SKM-1 (cell line): ENCODE measurements at regions not wholly inside any gene's neighbourhood (a gene's known extent, or its start where the extent isn't known, plus 50 kb on each side); places are given as distances from the start of the nearest gene placed in this dataset.

Experiments
- DNase-seq: peaks from one replicate; lab custom pipeline; 2025; ENCODE audit not compliant: unreplicated experiment; lab: John Stamatoyannopoulos, UW

- DNase-seq: no peak
Observed at GRCh38 chr5:125160787-125161502, 414.5 kb upstream of the ZNF608 start.

- no peak for DNase-seq
Observed at GRCh38 chr5:125162714-125163113, 416.3 kb upstream of the ZNF608 start.

GRCh38 chr5:125169396-125169795 lies 423.0 kb upstream of the ZNF608 start:
- no peak for DNase-seq

GRCh38 chr5:125171641-125172040 lies 425.2 kb upstream of the ZNF608 start:
- DNase-seq: no peak

GRCh38 chr5:125175348-125176004 lies 429.0 kb upstream of the ZNF608 start:
- DNase-seq: no peak

GRCh38 chr5:125176005-125176390 lies 429.6 kb upstream of the ZNF608 start:
- no peak for DNase-seq

- DNase-seq: no peak
Observed at GRCh38 chr5:125177340-125177739, 430.9 kb upstream of the ZNF608 start.

GRCh38 chr5:125179612-125180011 lies 433.2 kb upstream of the ZNF608 start:
- no peak for DNase-seq

- DNase-seq: no peak
Observed at GRCh38 chr5:125180231-125180829, 433.9 kb upstream of the ZNF608 start.

GRCh38 chr5:125181159-125181558 lies 434.7 kb upstream of the ZNF608 start:
- no peak for DNase-seq

- no peak for DNase-seq
Observed at GRCh38 chr5:125181955-125182354, 435.5 kb upstream of the ZNF608 start.

GRCh38 chr5:125185740-125186139 lies 439.3 kb upstream of the ZNF608 start:
- no peak for DNase-seq

- no peak for DNase-seq
Observed at GRCh38 chr5:125186911-125187375, 440.5 kb upstream of the ZNF608 start.

- no peak for DNase-seq
Observed at GRCh38 chr5:125189531-125189941, 443.1 kb upstream of the ZNF608 start.

GRCh38 chr5:125190232-125191087 lies 444.0 kb upstream of the ZNF608 start:
- no peak for DNase-seq

GRCh38 chr5:125194883-125195282 lies 448.4 kb upstream of the ZNF608 start:
- no peak for DNase-seq

GRCh38 chr5:125196481-125197111 lies 450.2 kb upstream of the ZNF608 start:
- no peak for DNase-seq

GRCh38 chr5:125197321-125197720 lies 450.9 kb upstream of the ZNF608 start:
- no peak for DNase-seq

- DNase-seq: no peak
Observed at GRCh38 chr5:125198270-125198974, 452.0 kb upstream of the ZNF608 start.

GRCh38 chr5:125199373-125199772 lies 452.9 kb upstream of the ZNF608 start:
- DNase-seq: no peak
